NAMALWA (cell line): ENCODE measurements at regions not wholly inside any gene's neighbourhood (a gene's known extent, or its start where the extent isn't known, plus 50 kb on each side); places are given as distances from the start of the nearest gene placed in this dataset.
"Not testable (repeated sequence)": the region's sequence is repeated elsewhere in the genome, so short reads cannot be mapped to it uniquely, and the experiment has no call there.

Source experiments
- DNase-seq: peaks from one replicate; pipeline ENCODE4 v3.0.0-alpha.2; 2015; ENCODE audit warnings: low spot score

- DNase-seq, result peak; percentile 63
These were observed 82.9 kb downstream of the LAS1L start for GRCh38 chrX:65451663-65452062.

GRCh38 chrX:65420154-65420553 lies 114.4 kb downstream of the LAS1L start:
- no peak for DNase-seq

DNA sequence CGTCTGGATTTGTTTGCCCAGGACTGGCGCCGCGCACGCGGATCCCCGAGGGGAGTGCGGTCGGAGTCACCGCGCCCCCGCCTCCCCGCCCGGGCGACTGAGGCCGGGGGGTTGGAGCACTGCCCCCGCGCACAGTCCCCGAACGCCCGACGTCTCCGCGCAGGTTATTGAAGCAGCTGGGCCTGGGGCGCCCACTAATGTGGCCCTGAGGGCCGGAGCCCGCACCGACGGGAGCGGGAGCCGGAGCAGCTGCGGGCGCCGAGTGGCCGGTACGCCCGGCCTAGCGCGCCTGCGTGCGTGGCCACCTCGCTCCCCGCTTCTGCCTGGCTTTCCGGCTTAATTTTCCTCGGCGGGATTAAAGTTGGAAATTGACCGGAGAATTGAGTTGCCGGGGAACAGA lies 126.9 kb downstream of the LAS1L start:
- DNase-seq, result not testable (repeated sequence)

DNA sequence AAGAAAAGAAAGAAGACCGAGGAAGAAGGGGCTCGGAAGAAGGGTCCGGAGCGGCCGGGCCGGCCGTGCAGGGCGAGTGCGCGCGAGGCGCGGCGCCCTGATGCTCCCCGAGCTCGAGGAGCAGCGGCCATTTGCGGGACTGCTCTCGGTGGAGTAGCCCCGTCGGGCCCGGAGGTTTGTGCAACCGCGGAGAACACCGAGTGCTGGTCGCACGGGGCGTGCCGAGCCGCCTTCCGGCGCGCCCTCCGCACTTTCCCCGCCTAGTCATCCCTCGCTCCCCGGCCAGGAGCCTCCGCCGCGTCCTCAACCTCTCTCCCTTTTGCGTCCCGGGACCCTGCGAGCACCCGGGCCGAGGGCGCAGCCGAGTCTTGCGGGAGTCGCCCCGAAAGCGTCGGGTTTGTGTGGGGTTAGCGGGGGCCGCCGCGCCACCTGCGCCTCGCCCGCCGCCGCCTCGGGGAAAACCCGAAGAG lies 127.4 kb downstream of the LAS1L start:
- no peak for DNase-seq

DNA sequence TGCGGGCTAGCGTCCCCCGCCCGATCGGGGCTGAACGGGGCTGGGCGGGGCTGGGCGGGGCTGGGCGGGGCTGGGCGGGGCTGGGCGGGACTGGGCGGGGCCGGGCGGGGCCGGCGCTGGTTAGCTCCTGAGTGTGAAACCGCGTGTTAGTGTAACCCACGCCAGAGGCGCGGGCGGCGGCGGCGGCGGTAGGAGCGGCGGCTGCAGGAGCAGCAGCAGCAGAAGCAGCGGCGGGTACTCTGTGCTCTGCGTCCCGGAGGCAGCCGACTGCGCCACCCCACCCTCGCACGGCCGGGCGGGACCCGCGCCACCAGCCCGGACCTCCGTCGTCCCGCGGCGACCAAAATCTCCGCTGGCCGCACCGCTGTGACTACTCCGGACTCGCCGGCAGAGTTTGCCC lies 128.1 kb downstream of the LAS1L start:
- DNase-seq, result no peak

- no peak for DNase-seq
These were observed 142.3 kb downstream of the LAS1L start for GRCh38 chrX:65392284-65392683.

DNA sequence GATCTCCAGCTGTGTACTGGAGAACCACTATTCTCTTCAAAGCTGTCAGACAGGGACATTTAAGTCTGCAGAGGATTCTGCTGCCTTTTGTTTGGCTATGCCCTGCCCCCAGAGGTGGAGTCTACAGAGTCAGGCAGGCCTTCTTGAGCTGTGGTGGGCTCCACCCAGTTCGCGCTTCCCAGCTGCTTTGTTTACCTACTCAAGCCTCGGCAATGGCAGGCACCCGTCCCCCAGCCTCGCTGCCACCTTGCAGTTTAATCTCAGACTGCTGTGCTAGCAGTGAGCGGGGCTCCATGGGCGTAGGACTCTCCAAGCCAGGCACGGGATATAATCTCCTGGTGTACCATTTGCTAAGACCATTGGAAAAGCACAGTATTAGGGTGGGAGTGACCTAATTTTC lies 145.5 kb downstream of the LAS1L start:
- DNase-seq, result not testable (repeated sequence)
